Sigmoid colon (tissue), 6 donors: ENCODE measurements at regions not wholly inside any gene's neighbourhood (a gene's known extent, or its start where the extent isn't known, plus 50 kb on each side); places are given as distances from the start of the nearest gene placed in this dataset.

ENCODE experiments used
- DNase-seq: peaks from one replicate; pipeline ENCODE4 v3.0.0-alpha.2; 2019
- H3K27ac ChIP-seq, 4 donors: fragments of 200-600 bp; sonication (generic); one replicate each; pipeline ENCODE4 v1.5.1; 2016 to 2019; ENCODE audit warnings: mild to moderate bottlenecking in 1 of 4
- H3K27me3 ChIP-seq, 3 donors: fragments of 200-600 bp; sonication (generic); one replicate each; pipeline ENCODE4 v1.5.1; 2019; ENCODE audit warnings: mild to moderate bottlenecking in 1 of 3
- H3K36me3 ChIP-seq, 4 donors: fragments of 200-600 bp; sonication (generic); one replicate each; pipeline ENCODE4 v1.5.1; 2016 to 2019
- H3K4me1 ChIP-seq, 4 donors: fragments of 200-600 bp; sonication (generic); one replicate each; pipeline ENCODE4 v1.5.1; 2017 to 2019
- H3K4me3 ChIP-seq, 4 donors: fragments of 200-600 bp; sonication (generic); one replicate each; pipeline ENCODE4 v1.5.1; 2017 to 2019; ENCODE audit warnings: mild to moderate bottlenecking in 2 of 4, moderate library complexity in 1 of 4
- H3K9me3 ChIP-seq, 4 donors: fragments of 200-600 bp in 3 of 4; sonication (generic) in 3 of 4; one replicate each; pipeline versions ENCODE4 v1.5.1 to v1.6.1; 2013 to 2019
- EP300 ChIP-seq, 4 donors: sonication (generic); formaldehyde crosslinking; IDR thresholded peaks; one replicate each; pipeline ENCODE4 v1.6.1; 2017; ENCODE audit warnings: antibody characterized with exemption in 4 of 4
- POLR2A ChIP-seq, 2 donors: fragments of 450-650 bp; IDR thresholded peaks; one replicate each; pipeline ENCODE4 v1.6.1; 2016; ENCODE audit warnings: antibody characterized with exemption in 2 of 2, mild to moderate bottlenecking in 2 of 2, moderate library complexity in 2 of 2
- POLR2AphosphoS5 ChIP-seq, 4 donors: sonication (generic); formaldehyde crosslinking; IDR thresholded peaks; one replicate each; pipeline ENCODE4 v1.6.1; 2017; ENCODE audit warnings: antibody characterized with exemption in 4 of 4
- WGBS, 2 donors: extraction: QIAGEN DNeasy Blood & Tissue Kit; methylation state at CpG; one replicate each; pipeline ENCODE4 v1.1.7; 2013; 5-methylcytosine and 5-hydroxymethylcytosine counted together
- intact Hi-C: fragments of 100-400 bp; cut with DNase I; formaldehyde crosslinking; loops from one replicate; pipeline ENCODE4 v1.15.1; 2023
- TF ChIP-seq, protein P1 (sequence below), 4 experiments: fragments of 450-650 bp in 3 of 4; fragments of 200-600 bp in 1 of 4; IDR thresholded peaks; one replicate each; pipeline ENCODE4 v1.5.1; 2016 to 2019; ENCODE audit warnings: antibody characterized with exemption in 4 of 4, mild to moderate bottlenecking in 3 of 4, moderate library complexity in 2 of 4
- donor health status: healthy with polysubstance abuse.
- donor health status: healthy.

DNA sequence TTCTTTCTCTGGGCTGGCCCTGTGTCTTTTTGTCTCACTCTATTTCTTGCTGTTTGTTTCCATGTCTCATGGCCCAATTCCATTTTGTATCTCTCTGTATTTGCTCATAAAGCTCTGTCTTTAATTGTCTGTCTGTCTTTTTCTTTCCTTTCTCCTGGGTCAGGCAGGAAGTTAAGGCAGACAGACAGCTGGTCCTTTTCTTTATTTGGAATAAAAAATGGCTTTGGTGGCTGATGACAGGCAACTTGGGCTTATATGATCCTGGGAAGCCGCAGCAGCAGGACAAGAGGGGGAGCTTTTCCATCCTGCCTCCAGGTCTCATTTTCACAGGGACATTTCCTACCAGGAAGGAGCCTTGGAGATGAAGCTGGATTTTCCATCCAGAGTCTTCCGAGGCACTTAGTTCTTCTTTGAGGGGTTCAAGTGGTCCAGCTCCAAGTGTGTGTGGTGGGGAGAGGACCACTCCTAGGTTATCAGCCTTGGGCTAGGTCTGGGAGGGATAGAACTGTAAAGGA lies 138.7 kb downstream of the TDRD15 start:
- no peak for DNase-seq
- intact Hi-C loops, result no loop called here
- Histone ChIP-seq H3K36me3 (no peaks in the 10 kb centered on the region), H3K27ac (no peak overlapping the region), H3K4me1 (no peaks in the 10 kb centered on the region), H3K27me3 (no peaks in the 10 kb centered on the region), H3K9me3 (no peaks in the 10 kb centered on the region), H3K4me3 (no peak overlapping the region)
- WGBS, 2 donors, result 87 to 89% methylated on average over 2 of the region's 2 CpGs
- no peak for TF ChIP-seq POLR2A (IDR thresholded peaks at IDR 0.05)
- TF ChIP-seq, protein P1, sequence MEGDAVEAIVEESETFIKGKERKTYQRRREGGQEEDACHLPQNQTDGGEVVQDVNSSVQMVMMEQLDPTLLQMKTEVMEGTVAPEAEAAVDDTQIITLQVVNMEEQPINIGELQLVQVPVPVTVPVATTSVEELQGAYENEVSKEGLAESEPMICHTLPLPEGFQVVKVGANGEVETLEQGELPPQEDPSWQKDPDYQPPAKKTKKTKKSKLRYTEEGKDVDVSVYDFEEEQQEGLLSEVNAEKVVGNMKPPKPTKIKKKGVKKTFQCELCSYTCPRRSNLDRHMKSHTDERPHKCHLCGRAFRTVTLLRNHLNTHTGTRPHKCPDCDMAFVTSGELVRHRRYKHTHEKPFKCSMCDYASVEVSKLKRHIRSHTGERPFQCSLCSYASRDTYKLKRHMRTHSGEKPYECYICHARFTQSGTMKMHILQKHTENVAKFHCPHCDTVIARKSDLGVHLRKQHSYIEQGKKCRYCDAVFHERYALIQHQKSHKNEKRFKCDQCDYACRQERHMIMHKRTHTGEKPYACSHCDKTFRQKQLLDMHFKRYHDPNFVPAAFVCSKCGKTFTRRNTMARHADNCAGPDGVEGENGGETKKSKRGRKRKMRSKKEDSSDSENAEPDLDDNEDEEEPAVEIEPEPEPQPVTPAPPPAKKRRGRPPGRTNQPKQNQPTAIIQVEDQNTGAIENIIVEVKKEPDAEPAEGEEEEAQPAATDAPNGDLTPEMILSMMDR (IDR thresholded peaks at IDR 0.05), result no peak
- no peak for TF ChIP-seq POLR2AphosphoS5 (IDR thresholded peaks at IDR 0.05)
- TF ChIP-seq EP300 (IDR thresholded peaks at IDR 0.05), result no peak

DNA sequence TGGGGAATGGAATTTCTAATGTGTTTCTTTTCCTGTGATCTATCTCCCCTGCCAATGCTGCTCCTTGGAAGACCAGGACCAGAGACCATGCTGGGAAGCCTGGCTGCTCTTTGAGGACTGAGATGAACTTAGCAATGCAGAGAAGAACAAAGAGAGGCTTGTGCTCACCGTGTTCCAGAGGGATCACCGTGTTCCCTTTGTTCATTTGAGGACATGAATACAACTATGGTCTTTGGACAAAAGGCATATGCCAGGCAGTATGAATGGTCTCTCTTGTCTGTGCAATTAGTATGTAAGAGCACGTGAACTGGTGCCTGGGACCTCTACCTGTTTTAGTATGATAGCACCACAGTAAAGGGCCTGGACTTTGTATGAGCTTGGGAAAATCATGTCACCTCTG lies 139.9 kb downstream of the TDRD15 start:
- no peak for TF ChIP-seq EP300 (IDR thresholded peaks at IDR 0.05)
- TF ChIP-seq POLR2AphosphoS5 (IDR thresholded peaks at IDR 0.05), result no peak
- no peak for TF ChIP-seq POLR2A (IDR thresholded peaks at IDR 0.05)
- TF ChIP-seq, protein P1 (IDR thresholded peaks at IDR 0.05), result no peak
- H3K4me3 ChIP-seq, result no peak overlapping the region
- no peaks in the 10 kb centered on the region for H3K27me3 ChIP-seq
- intact Hi-C loops, result no loop called here
- 50 to 87% methylated on average over 3 of the region's 3 CpGs for WGBS, 2 donors
- no peak overlapping the region for H3K27ac ChIP-seq
- no peaks in the 10 kb centered on the region for H3K4me1 ChIP-seq
- no peak for DNase-seq
- H3K36me3 ChIP-seq, result no peaks in the 10 kb centered on the region
- H3K9me3 ChIP-seq, result no peaks in the 10 kb centered on the region

DNA sequence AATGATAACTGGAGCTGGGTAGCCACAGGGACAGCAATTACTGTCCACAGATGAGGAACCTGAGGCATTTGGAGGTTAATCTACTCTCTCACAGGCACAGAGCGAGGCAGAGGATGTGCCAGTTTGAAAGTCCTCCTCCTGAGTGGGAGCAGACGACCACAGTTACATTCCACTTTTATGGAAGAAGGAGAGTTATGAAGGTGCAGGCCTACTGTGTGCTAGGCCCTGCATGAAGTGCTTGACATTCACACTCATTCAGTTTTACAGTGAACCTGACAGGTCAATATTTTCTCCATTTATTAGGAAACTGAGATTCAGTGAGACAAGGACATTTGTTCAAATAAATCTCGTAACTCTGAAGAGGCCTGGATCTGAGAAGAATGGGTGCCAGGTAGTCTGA lies 142.0 kb downstream of the TDRD15 start:
- Histone ChIP-seq H3K9me3 (no peaks in the 10 kb centered on the region), H3K4me1 (peaks cover 0 to 10% (median 9%) of the 10 kb centered on the region in 4 donors), H3K36me3 (no peaks in the 10 kb centered on the region), H3K27me3 (no peaks in the 10 kb centered on the region), H3K27ac (no peak overlapping the region), H3K4me3 (no peak overlapping the region)
- DNase-seq, result no peak
- TF ChIP-seq, protein P1 (IDR thresholded peaks at IDR 0.05), result no peak
- TF ChIP-seq EP300 (IDR thresholded peaks at IDR 0.05) (no peak), POLR2A (IDR thresholded peaks at IDR 0.05) (no peak), POLR2AphosphoS5 (IDR thresholded peaks at IDR 0.05) (no peak)
- WGBS, 2 donors, result 78 to 93% methylated on average over 3 of the region's 3 CpGs
- intact Hi-C loops, result no loop called here

DNA sequence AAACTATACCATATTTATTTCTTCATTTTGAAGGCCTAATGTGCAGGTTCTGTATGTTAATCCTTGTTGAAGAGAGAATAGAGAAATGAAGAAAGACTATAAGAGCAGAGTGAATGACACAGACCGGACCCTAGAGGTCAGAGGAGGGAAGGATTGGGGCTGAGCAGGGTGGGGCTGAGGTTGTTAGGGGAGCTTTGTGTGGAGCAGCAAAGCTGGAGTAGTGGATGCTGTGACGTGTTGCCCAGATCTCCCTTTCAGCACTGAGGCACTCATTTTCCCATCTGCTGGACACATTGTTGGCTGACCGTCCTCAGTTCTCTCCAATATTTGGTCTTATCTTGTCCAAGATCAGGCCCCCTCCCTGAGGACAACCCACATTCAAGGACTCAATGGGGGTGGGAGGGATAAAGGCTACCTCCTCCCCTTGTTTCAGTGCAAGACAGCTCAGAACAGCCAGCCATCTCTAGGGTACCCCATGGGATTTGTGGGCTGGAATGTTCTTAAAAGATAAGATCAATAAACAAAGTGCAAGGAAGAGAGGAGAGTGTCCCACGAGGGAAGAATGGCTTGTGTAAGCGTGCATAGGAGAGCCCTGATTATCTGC lies 143.6 kb downstream of the TDRD15 start:
- no peak for DNase-seq
- TF ChIP-seq EP300 (IDR thresholded peaks at IDR 0.05) (no peak), POLR2AphosphoS5 (IDR thresholded peaks at IDR 0.05) (no peak), POLR2A (IDR thresholded peaks at IDR 0.05) (no peak)
- TF ChIP-seq, protein P1 (IDR thresholded peaks at IDR 0.05), result no peak
- no peaks in the 10 kb centered on the region for H3K36me3 ChIP-seq
- H3K4me3 ChIP-seq, result no peak overlapping the region
- no peaks in the 10 kb centered on the region for H3K9me3 ChIP-seq
- intact Hi-C loops, result no loop called here
- H3K27ac ChIP-seq, result no peak overlapping the region
- 78 to 82% methylated on average over 5 of the region's 5 CpGs for WGBS, 2 donors
- no peaks in the 10 kb centered on the region for H3K27me3 ChIP-seq
- H3K4me1 ChIP-seq, result peaks cover 0 to 22% (median 18%) of the 10 kb centered on the region in 4 donors
